ENCODE measurements at regions not wholly inside any gene's neighbourhood (a gene's known extent, or its start where the extent isn't known, plus 50 kb on each side); places are given as distances from the start of the nearest gene placed in this dataset.

DNA sequence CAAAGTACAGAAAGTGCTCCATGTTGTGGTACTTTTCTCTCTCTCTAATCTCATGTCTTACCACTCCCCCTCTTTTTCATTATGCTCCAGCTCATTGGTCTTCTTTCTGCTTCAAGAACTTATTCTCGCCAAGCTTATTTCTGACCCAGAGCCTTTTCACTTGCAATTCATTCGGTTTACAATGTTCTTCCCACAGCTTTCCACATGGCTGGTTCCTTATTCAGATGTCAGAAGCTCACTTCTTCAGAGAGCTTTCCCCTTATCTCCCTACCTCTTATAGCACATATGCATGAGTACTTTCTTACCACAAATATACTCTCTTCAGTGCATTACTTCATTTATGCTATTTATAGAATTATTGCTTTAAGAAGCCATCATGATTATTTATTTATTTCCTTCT lies 338.8 kb upstream of the ATP10B start:
- no peak for DNase-seq (ENCODE audit: low read depth)
- no peak overlapping the region for H3K4me3 ChIP-seq (ENCODE audit: low read depth, low read length)
- TF ChIP-seq, protein P1, sequence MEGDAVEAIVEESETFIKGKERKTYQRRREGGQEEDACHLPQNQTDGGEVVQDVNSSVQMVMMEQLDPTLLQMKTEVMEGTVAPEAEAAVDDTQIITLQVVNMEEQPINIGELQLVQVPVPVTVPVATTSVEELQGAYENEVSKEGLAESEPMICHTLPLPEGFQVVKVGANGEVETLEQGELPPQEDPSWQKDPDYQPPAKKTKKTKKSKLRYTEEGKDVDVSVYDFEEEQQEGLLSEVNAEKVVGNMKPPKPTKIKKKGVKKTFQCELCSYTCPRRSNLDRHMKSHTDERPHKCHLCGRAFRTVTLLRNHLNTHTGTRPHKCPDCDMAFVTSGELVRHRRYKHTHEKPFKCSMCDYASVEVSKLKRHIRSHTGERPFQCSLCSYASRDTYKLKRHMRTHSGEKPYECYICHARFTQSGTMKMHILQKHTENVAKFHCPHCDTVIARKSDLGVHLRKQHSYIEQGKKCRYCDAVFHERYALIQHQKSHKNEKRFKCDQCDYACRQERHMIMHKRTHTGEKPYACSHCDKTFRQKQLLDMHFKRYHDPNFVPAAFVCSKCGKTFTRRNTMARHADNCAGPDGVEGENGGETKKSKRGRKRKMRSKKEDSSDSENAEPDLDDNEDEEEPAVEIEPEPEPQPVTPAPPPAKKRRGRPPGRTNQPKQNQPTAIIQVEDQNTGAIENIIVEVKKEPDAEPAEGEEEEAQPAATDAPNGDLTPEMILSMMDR (IDR thresholded peaks at IDR 0.05; ENCODE audit: low read depth, low read length, missing control alignments), result no peak

DNA sequence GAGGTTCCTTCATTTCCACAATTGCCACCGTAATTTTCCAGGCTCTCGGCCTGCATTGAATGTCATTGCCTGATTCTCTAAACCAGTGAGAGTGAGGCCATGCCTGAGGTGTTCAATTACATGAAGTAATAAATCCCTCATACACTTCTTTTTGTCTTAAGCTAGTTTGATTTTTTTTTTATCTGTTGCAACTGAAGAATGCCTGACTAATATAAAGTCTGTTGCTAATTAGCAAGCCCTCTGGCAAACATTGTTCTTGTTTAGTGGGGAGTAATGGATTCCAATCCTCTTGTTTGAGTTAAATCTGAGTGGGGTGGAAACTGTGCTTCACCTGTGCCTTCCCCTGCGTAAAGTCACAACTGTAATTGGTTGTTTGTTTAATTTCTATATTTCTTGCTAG lies 338.1 kb upstream of the ATP10B start:
- H3K4me3 ChIP-seq (ENCODE audit: low read depth, low read length), result no peak overlapping the region
- DNase-seq (ENCODE audit: low read depth), result no peak
- TF ChIP-seq, protein P1 (IDR thresholded peaks at IDR 0.05; ENCODE audit: low read depth, low read length, missing control alignments), result no peak

DNA sequence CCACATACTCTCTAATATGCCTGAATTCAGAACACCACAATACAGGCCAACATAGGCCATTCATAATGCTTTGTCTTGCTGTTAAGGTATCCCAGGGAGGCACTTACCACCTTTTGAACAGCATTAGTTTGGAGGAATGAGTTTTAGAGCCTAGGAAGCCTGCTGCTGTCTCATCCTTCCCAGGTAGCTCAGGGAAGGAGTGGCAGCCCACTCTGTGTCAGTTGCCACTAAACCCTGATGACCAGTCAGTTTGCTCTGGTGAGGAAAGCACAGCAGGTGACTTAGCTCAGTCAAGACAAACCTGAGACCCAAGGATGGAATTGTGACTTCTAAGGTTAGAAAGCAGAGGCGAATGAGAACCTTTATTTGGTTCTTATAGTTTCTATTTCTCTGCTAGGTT lies 337.4 kb upstream of the ATP10B start:
- DNase-seq (ENCODE audit: low read depth), result no peak
- TF ChIP-seq, protein P1 (IDR thresholded peaks at IDR 0.05; ENCODE audit: low read depth, low read length, missing control alignments), result no peak

GRCh38 chr5:161183559-161183958 lies 331.5 kb upstream of the ATP10B start:
- DNase-seq (ENCODE audit: low read depth), result no peak
- H3K4me3 ChIP-seq (ENCODE audit: low read depth, low read length), result no peak overlapping the region
- TF ChIP-seq, protein P1 (IDR thresholded peaks at IDR 0.05; ENCODE audit: low read depth, low read length, missing control alignments), result no peak

More for the DNA sequence above, 337.4 kb upstream of the ATP10B start:
- no peak overlapping the region for H3K4me3 ChIP-seq (ENCODE audit: low read depth, low read length)

DNA sequence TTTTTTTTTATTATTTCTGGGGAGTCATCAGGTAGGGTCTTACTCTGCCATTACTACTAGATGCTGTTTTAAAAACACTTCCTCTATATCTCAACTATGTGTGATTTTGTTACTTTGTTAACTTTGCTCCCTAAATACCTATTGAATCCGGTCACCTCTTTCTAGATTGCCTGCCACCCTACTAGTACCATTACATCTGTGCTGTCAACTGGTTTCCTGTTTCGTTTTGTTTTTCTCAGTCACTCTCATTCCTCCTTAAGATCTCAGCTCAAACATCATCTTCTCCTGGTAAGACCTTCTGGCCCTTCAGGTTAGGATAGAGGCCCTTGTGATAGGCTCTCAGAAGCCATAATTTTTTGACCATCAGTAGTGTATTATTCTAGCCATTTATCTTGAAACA lies 324.2 kb upstream of the ATP10B start:
- DNase-seq (ENCODE audit: low read depth), result no peak
- no peak overlapping the region for H3K4me3 ChIP-seq (ENCODE audit: low read depth, low read length)
- TF ChIP-seq, protein P1 (IDR thresholded peaks at IDR 0.05; ENCODE audit: low read depth, low read length, missing control alignments), result no peak

GRCh38 chr5:161169776-161170175 lies 317.8 kb upstream of the ATP10B start:
- H3K4me3 ChIP-seq (ENCODE audit: low read depth, low read length), result no peak overlapping the region
- no peak for DNase-seq (ENCODE audit: low read depth)
- TF ChIP-seq, protein P1 (IDR thresholded peaks at IDR 0.05; ENCODE audit: low read depth, low read length, missing control alignments), result no peak

DNA sequence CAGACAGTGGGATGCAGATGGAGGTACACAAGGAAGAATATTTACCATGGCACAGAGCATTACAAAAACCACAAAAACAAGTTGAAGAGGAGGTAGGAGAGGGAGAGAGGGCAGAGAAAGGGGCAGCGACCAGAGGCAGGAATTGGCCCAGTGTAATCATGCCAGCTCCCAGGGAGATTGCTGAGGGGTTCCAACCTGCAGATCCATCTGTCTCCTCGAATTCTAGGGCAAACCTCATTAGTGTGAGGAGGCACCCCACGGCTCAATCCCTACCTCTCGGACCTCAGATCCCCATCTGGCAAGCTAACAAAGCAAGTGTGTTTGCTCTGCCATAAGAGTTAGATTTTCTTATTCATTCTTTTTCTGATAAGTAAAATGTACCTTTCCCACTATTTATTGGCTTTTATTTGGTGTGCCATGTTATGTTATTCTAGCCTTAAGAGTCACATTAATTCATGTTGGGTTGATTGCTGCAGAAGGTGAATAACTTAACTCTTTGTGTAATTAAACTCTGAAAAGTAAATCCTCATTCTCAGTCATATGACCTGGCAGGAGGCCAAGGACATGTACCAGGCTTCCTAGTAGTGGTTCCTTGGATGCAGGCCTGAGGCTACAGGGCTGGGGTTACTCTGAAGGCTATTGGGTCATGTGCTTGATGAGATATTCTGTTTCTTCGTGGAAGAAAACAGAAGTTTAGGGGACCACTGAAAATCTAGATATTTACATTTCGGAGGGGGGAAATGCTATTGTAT lies 315.2 kb upstream of the ATP10B start:
- DNase-seq (ENCODE audit: low read depth), result no peak
- TF ChIP-seq, protein P1 (IDR thresholded peaks at IDR 0.05; ENCODE audit: low read depth, low read length, missing control alignments), result no peak
- H3K4me3 ChIP-seq (ENCODE audit: low read depth, low read length), result no peak overlapping the region

All from GM12864 (cell line).